Activated CD8-positive, alpha-beta T cell treated with anti-CD3 and anti-CD28 coated beads for 36 hours (primary cell): ENCODE measurements at regions not wholly inside any gene's neighbourhood (a gene's known extent, or its start where the extent isn't known, plus 50 kb on each side); places are given as distances from the start of the nearest gene placed in this dataset.

ENCODE experiments used
- ATAC-seq: fragments of 200-7000 bp; cut with Tn5 transposase; one replicate; pipeline ENCODE4 v1.10.0; 2021; ENCODE audit warnings: mild to moderate bottlenecking, moderate library complexity
- CTCF ChIA-PET: fragments of 350-600 bp; sonication (Branson Sonifier 250); formaldehyde crosslinking; loops from one replicate; lab custom pipeline; 2021; ENCODE audit warnings: antibody characterized with exemption; lab: Charles Lee
- POLR2A ChIA-PET: fragments of 350-600 bp; sonication (Branson Sonifier 250); formaldehyde crosslinking; loops from one replicate; lab custom pipeline; 2021; ENCODE audit warnings: antibody characterized with exemption; lab: Charles Lee
- DNase-seq: peaks from one replicate; pipeline ENCODE4 v3.0.0-alpha.2; 2020
- H3K27ac Mint-ChIP-seq: one replicate; pipeline ENCODE4 v1.8.0; 2021; ENCODE audit warnings: mild to moderate bottlenecking, mixed read lengths
- H3K27me3 Mint-ChIP-seq: one replicate; pipeline ENCODE4 v1.8.0; 2021; ENCODE audit warnings: mixed read lengths
- H3K36me3 Mint-ChIP-seq: one replicate; pipeline ENCODE4 v1.8.0; 2021; ENCODE audit warnings: low read depth, mixed read lengths
- H3K4me1 Mint-ChIP-seq: one replicate; pipeline ENCODE4 v1.8.0; 2021; ENCODE audit warnings: low read depth, mixed read lengths
- H3K4me3 Mint-ChIP-seq: one replicate; pipeline ENCODE4 v1.8.0; 2021; ENCODE audit warnings: mild to moderate bottlenecking, moderate library complexity, mixed read lengths
- H3K9me3 Mint-ChIP-seq: one replicate; pipeline ENCODE4 v1.8.0; 2021; ENCODE audit warnings: mixed read lengths
- CTCF ChIP-seq: fragments of 200-600 bp; IDR thresholded peaks from one replicate; pipeline ENCODE4 v1.8.0; 2022; ENCODE audit warnings: antibody characterized with exemption, mild to moderate bottlenecking
- intact Hi-C: fragments of 100-400 bp; cut with micrococcal nuclease; formaldehyde crosslinking; loops from one replicate; pipeline ENCODE4 v1.10.0; 2022

GRCh38 chr18:77571743-77572142 lies 322.1 kb downstream of the GALR1 start:
- POLR2A ChIA-PET: no interaction called here
- peaks cover 14% of the 10 kb centered on the region for H3K27me3 Mint-ChIP-seq

GRCh38 chr18:77572537-77572936 lies 322.9 kb downstream of the GALR1 start:
- no peak for TF ChIP-seq CTCF
- no peak overlapping the region for H3K4me3 Mint-ChIP-seq
- peaks cover 14% of the 10 kb centered on the region for H3K27me3 Mint-ChIP-seq
- POLR2A ChIA-PET: no interaction called here
- H3K9me3 Mint-ChIP-seq: peaks cover 3% of the 10 kb centered on the region
- DNase-seq: no peak
- no peaks in the 10 kb centered on the region for H3K36me3 Mint-ChIP-seq
- intact Hi-C loops: no loop called here
- H3K27ac Mint-ChIP-seq: no peak overlapping the region
- H3K4me1 Mint-ChIP-seq: no peaks in the 10 kb centered on the region
- no peak for ATAC-seq
- CTCF ChIA-PET: no interaction called here

More at GRCh38 chr18:77571743-77572142, 322.1 kb downstream of the GALR1 start:
- peaks cover 3% of the 10 kb centered on the region for H3K9me3 Mint-ChIP-seq
- CTCF ChIA-PET: no interaction called here
- no peak for DNase-seq
- no peak for TF ChIP-seq CTCF
- no peaks in the 10 kb centered on the region for H3K4me1 Mint-ChIP-seq
- ATAC-seq: no peak
- no peak overlapping the region for H3K4me3 Mint-ChIP-seq
- no peaks in the 10 kb centered on the region for H3K36me3 Mint-ChIP-seq
- no peak overlapping the region for H3K27ac Mint-ChIP-seq
- intact Hi-C loops: no loop called here

- POLR2A ChIA-PET: no interaction called here
Measured at GRCh38 chr18:77573571-77573970, 323.9 kb downstream of the GALR1 start.

GRCh38 chr18:77590943-77591515 lies 341.4 kb downstream of the GALR1 start:
- Mint-ChIP-seq H3K27me3 (no peaks in the 10 kb centered on the region), H3K4me1 (no peaks in the 10 kb centered on the region), H3K27ac (no peak overlapping the region), H3K9me3 (no peaks in the 10 kb centered on the region), H3K4me3 (no peak overlapping the region), H3K36me3 (no peaks in the 10 kb centered on the region)
- CTCF ChIA-PET: no interaction called here
- intact Hi-C loops: no loop called here
- TF ChIP-seq CTCF: no peak
- ATAC-seq (no peak), DNase-seq (no peak)
- POLR2A ChIA-PET: no interaction called here

More at GRCh38 chr18:77573571-77573970, 323.9 kb downstream of the GALR1 start:
- ATAC-seq: no peak
- intact Hi-C loops: no loop called here
- DNase-seq: no peak
- Mint-ChIP-seq H3K9me3 (no peaks in the 10 kb centered on the region), H3K36me3 (no peaks in the 10 kb centered on the region), H3K27ac (no peak overlapping the region), H3K27me3 (peaks cover 14% of the 10 kb centered on the region), H3K4me1 (no peaks in the 10 kb centered on the region), H3K4me3 (no peak overlapping the region)
- no peak for TF ChIP-seq CTCF
- CTCF ChIA-PET: no interaction called here

- no peak for DNase-seq
- H3K36me3 Mint-ChIP-seq: no peaks in the 10 kb centered on the region
- ATAC-seq: no peak
- POLR2A ChIA-PET: no interaction called here
- intact Hi-C loops: no loop called here
- no peaks in the 10 kb centered on the region for H3K9me3 Mint-ChIP-seq
- H3K4me1 Mint-ChIP-seq: no peaks in the 10 kb centered on the region
- no peaks in the 10 kb centered on the region for H3K27me3 Mint-ChIP-seq
- no peak overlapping the region for H3K27ac Mint-ChIP-seq
- H3K4me3 Mint-ChIP-seq: no peak overlapping the region
- CTCF ChIA-PET: no interaction called here
- no peak for TF ChIP-seq CTCF
Measured at GRCh38 chr18:77597726-77598125, 348.1 kb downstream of the GALR1 start.
